AG04449 (cell line): ENCODE measurements at regions not wholly inside any gene's neighbourhood (a gene's known extent, or its start where the extent isn't known, plus 50 kb on each side); places are given as distances from the start of the nearest gene placed in this dataset.

ENCODE experiments used
- CTCF ChIA-PET: fragments of 350-600 bp; formaldehyde crosslinking; extraction: SDS; loops from one replicate; lab custom pipeline; 2021; ENCODE audit warnings: antibody characterized with exemption; lab: Yijun Ruan, JAX
- POLR2A ChIA-PET: fragments of 400-600, 350-600 bp; formaldehyde crosslinking; extraction: SDS; loops from one replicate; lab custom pipeline; 2020; ENCODE audit warnings: antibody characterized with exemption, inconsistent platforms; lab: Yijun Ruan, JAX
- DNase-seq: peaks from one replicate; pipeline ENCODE4 v3.0.0-alpha.2; 2010; ENCODE audit warnings: low read depth, low spot score
- H3K4me3 ChIP-seq: 2 replicates; pipeline ENCODE4 v1.5.1; 2011; ENCODE audit warnings: low read depth, mild to moderate bottlenecking, control low read depth, low read length
- CTCF ChIP-seq: IDR thresholded peaks from one replicate; pipeline ENCODE4 v1.5.1; 2011; ENCODE audit warnings: mild to moderate bottlenecking, moderate library complexity, low read length, control low read depth, inconsistent platforms; ENCODE audit not compliant: insufficient read depth; ENCODE audit errors: missing control alignments

GRCh38 chr15:95368755-95369601 is 961.5 kb upstream of the NR2F2 start:
- POLR2A ChIA-PET = no interaction called here
- no peak for DNase-seq
- CTCF ChIA-PET = no interaction called here

GRCh38 chr15:95370291-95370690 is 960.2 kb upstream of the NR2F2 start:
- POLR2A ChIA-PET = no interaction called here
- CTCF ChIA-PET = no interaction called here
- no peak for TF ChIP-seq CTCF
- DNase-seq = no peak
- H3K4me3 ChIP-seq = no peak overlapping the region

More at GRCh38 chr15:95368755-95369601, 961.5 kb upstream of the NR2F2 start:
- H3K4me3 ChIP-seq = no peak overlapping the region
- TF ChIP-seq CTCF = no peak

- no peak for TF ChIP-seq CTCF
- ChIA-PET POLR2A (no interaction called here), CTCF (no interaction called here)
- H3K4me3 ChIP-seq = no peak overlapping the region
- DNase-seq = no peak
Measured at GRCh38 chr15:95371664-95372063, 958.8 kb upstream of the NR2F2 start.

GRCh38 chr15:95375281-95375680 is 955.2 kb upstream of the NR2F2 start:
- TF ChIP-seq CTCF = no peak

GRCh38 chr15:95377258-95377852 is 953.1 kb upstream of the NR2F2 start:
- ChIA-PET POLR2A (no interaction called here), CTCF (no interaction called here)
- no peak for DNase-seq

More at GRCh38 chr15:95375281-95375680, 955.2 kb upstream of the NR2F2 start:
- no peak for DNase-seq
- H3K4me3 ChIP-seq = no peak overlapping the region
- CTCF ChIA-PET = no interaction called here
- POLR2A ChIA-PET = no interaction called here

More at GRCh38 chr15:95377258-95377852, 953.1 kb upstream of the NR2F2 start:
- no peak for TF ChIP-seq CTCF
- H3K4me3 ChIP-seq = no peak overlapping the region
